ENCODE measurements at regions not wholly inside any gene's neighbourhood (a gene's known extent, or its start where the extent isn't known, plus 50 kb on each side); places are given as distances from the start of the nearest gene placed in this dataset.

- Histone ChIP-seq H3K4me3 (ENCODE audit: low read length) (no peak overlapping the region), H3K27me3 (ENCODE audit: insufficient read depth, low read length) (no peaks in the 10 kb centered on the region), H3K36me3 (ENCODE audit: insufficient read depth, low read length) (no peaks in the 10 kb centered on the region), H3K9me3 (ENCODE audit: low read length) (no peaks in the 10 kb centered on the region), H2AFZ (ENCODE audit: low read depth, low read length) (no peak overlapping the region), H3K4me1 (ENCODE audit: insufficient read depth, low read length) (no peaks in the 10 kb centered on the region)
Observed at GRCh38 chr14:99023371-99023770, 248.6 kb downstream of the BCL11B start.

GRCh38 chr14:99024926-99025325 lies 247.1 kb downstream of the BCL11B start:
- H2AFZ ChIP-seq (ENCODE audit: low read depth, low read length), result no peak overlapping the region
- no peaks in the 10 kb centered on the region for H3K4me1 ChIP-seq (ENCODE audit: insufficient read depth, low read length)
- H3K9me3 ChIP-seq (ENCODE audit: low read length), result no peaks in the 10 kb centered on the region
- no peaks in the 10 kb centered on the region for H3K36me3 ChIP-seq (ENCODE audit: insufficient read depth, low read length)
- H3K27me3 ChIP-seq (ENCODE audit: insufficient read depth, low read length), result peaks cover 2% of the 10 kb centered on the region
- no peak overlapping the region for H3K4me3 ChIP-seq (ENCODE audit: low read length)

GRCh38 chr14:99025418-99025817 lies 246.6 kb downstream of the BCL11B start:
- Histone ChIP-seq H3K9me3 (ENCODE audit: low read length) (no peaks in the 10 kb centered on the region), H3K4me1 (ENCODE audit: insufficient read depth, low read length) (no peaks in the 10 kb centered on the region), H2AFZ (ENCODE audit: low read depth, low read length) (no peak overlapping the region), H3K27me3 (ENCODE audit: insufficient read depth, low read length) (peaks cover 5% of the 10 kb centered on the region), H3K36me3 (ENCODE audit: insufficient read depth, low read length) (no peaks in the 10 kb centered on the region), H3K4me3 (ENCODE audit: low read length) (no peak overlapping the region)

GRCh38 chr14:99026471-99026870 lies 245.5 kb downstream of the BCL11B start:
- Histone ChIP-seq H3K36me3 (ENCODE audit: insufficient read depth, low read length) (no peaks in the 10 kb centered on the region), H3K4me1 (ENCODE audit: insufficient read depth, low read length) (no peaks in the 10 kb centered on the region), H3K4me3 (ENCODE audit: low read length) (no peak overlapping the region), H2AFZ (ENCODE audit: low read depth, low read length) (no peak overlapping the region), H3K27me3 (ENCODE audit: insufficient read depth, low read length) (peaks cover 6% of the 10 kb centered on the region), H3K9me3 (ENCODE audit: low read length) (no peaks in the 10 kb centered on the region)

- no peak overlapping the region for H3K4me3 ChIP-seq (ENCODE audit: low read length)
- H3K9me3 ChIP-seq (ENCODE audit: low read length), result no peaks in the 10 kb centered on the region
- no peak overlapping the region for H2AFZ ChIP-seq (ENCODE audit: low read depth, low read length)
- H3K4me1 ChIP-seq (ENCODE audit: insufficient read depth, low read length), result no peaks in the 10 kb centered on the region
- peaks cover 6% of the 10 kb centered on the region for H3K27me3 ChIP-seq (ENCODE audit: insufficient read depth, low read length)
- no peaks in the 10 kb centered on the region for H3K36me3 ChIP-seq (ENCODE audit: insufficient read depth, low read length)
Observed at GRCh38 chr14:99028041-99028440, 244.0 kb downstream of the BCL11B start.

- Histone ChIP-seq H3K27me3 (ENCODE audit: insufficient read depth, low read length) (peaks cover 6% of the 10 kb centered on the region), H2AFZ (ENCODE audit: low read depth, low read length) (no peak overlapping the region), H3K4me1 (ENCODE audit: insufficient read depth, low read length) (no peaks in the 10 kb centered on the region), H3K4me3 (ENCODE audit: low read length) (no peak overlapping the region), H3K9me3 (ENCODE audit: low read length) (no peaks in the 10 kb centered on the region), H3K36me3 (ENCODE audit: insufficient read depth, low read length) (no peaks in the 10 kb centered on the region)
Observed at GRCh38 chr14:99028521-99028920, 243.5 kb downstream of the BCL11B start.

- Histone ChIP-seq H3K9me3 (ENCODE audit: low read length) (no peaks in the 10 kb centered on the region), H2AFZ (ENCODE audit: low read depth, low read length) (no peak overlapping the region), H3K36me3 (ENCODE audit: insufficient read depth, low read length) (no peaks in the 10 kb centered on the region), H3K27me3 (ENCODE audit: insufficient read depth, low read length) (peaks cover 6% of the 10 kb centered on the region), H3K4me3 (ENCODE audit: low read length) (no peak overlapping the region), H3K4me1 (ENCODE audit: insufficient read depth, low read length) (no peaks in the 10 kb centered on the region)
Observed at GRCh38 chr14:99029145-99029915, 242.7 kb downstream of the BCL11B start.

DNA sequence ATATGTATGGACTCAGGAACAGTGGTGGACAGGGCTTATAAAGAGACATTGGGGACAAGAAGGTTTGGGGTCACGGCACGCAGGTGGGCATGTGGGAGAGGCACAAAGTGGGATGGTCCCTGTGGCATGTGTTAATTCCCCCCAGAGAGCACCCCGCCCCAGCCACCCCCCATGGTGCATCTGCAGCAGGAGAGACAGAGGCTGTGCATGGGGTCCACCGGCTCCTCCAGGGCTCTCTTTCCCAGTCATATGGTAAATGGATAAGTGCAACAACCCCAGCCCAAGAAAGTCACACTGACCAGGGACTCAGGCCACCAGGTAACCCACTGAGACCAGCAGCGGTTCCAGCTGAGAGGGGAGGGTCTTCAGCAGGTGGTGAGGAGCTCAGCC lies 242.1 kb downstream of the BCL11B start:
- Histone ChIP-seq H2AFZ (ENCODE audit: low read depth, low read length) (no peak overlapping the region), H3K4me1 (ENCODE audit: insufficient read depth, low read length) (no peaks in the 10 kb centered on the region), H3K9me3 (ENCODE audit: low read length) (no peaks in the 10 kb centered on the region), H3K27me3 (ENCODE audit: insufficient read depth, low read length) (peaks cover 6% of the 10 kb centered on the region), H3K4me3 (ENCODE audit: low read length) (no peak overlapping the region), H3K36me3 (ENCODE audit: insufficient read depth, low read length) (no peaks in the 10 kb centered on the region)

- Histone ChIP-seq H3K4me3 (ENCODE audit: low read length) (no peak overlapping the region), H3K4me1 (ENCODE audit: insufficient read depth, low read length) (no peaks in the 10 kb centered on the region), H3K9me3 (ENCODE audit: low read length) (no peaks in the 10 kb centered on the region), H2AFZ (ENCODE audit: low read depth, low read length) (no peak overlapping the region), H3K36me3 (ENCODE audit: insufficient read depth, low read length) (no peaks in the 10 kb centered on the region), H3K27me3 (ENCODE audit: insufficient read depth, low read length) (peaks cover 9% of the 10 kb centered on the region)
Observed at GRCh38 chr14:99030454-99030853, 241.5 kb downstream of the BCL11B start.

GRCh38 chr14:99032759-99033158 lies 239.2 kb downstream of the BCL11B start:
- no peak overlapping the region for H3K4me3 ChIP-seq (ENCODE audit: low read length)
- no peaks in the 10 kb centered on the region for H3K4me1 ChIP-seq (ENCODE audit: insufficient read depth, low read length)
- H3K36me3 ChIP-seq (ENCODE audit: insufficient read depth, low read length), result no peaks in the 10 kb centered on the region
- no peaks in the 10 kb centered on the region for H3K9me3 ChIP-seq (ENCODE audit: low read length)
- H2AFZ ChIP-seq (ENCODE audit: low read depth, low read length), result no peak overlapping the region
- peaks cover 13% of the 10 kb centered on the region for H3K27me3 ChIP-seq (ENCODE audit: insufficient read depth, low read length)

DNA sequence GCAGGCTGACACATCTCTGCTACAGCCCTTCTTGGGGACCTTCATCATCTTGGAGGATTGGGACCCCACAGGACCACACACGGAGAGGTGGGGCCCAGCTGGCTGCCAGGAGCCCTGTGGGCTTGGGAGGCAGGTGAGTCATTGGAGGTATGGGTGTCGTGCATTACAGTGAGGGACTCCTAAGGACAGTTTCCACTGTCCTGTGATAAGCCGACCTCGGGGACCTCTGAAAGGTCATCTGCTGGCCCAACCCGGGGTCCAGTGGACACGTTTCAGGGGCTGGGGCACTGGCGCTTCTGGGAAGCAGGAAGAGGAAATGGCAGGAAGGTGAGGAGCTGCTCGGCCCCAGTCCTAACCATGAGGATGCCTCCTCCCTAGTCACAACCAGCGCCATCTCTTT lies 238.0 kb downstream of the BCL11B start:
- Histone ChIP-seq H3K4me3 (ENCODE audit: low read length) (no peak overlapping the region), H3K36me3 (ENCODE audit: insufficient read depth, low read length) (no peaks in the 10 kb centered on the region), H2AFZ (ENCODE audit: low read depth, low read length) (no peak overlapping the region), H3K9me3 (ENCODE audit: low read length) (no peaks in the 10 kb centered on the region), H3K27me3 (ENCODE audit: insufficient read depth, low read length) (peaks cover 13% of the 10 kb centered on the region), H3K4me1 (ENCODE audit: insufficient read depth, low read length) (no peaks in the 10 kb centered on the region)

DNA sequence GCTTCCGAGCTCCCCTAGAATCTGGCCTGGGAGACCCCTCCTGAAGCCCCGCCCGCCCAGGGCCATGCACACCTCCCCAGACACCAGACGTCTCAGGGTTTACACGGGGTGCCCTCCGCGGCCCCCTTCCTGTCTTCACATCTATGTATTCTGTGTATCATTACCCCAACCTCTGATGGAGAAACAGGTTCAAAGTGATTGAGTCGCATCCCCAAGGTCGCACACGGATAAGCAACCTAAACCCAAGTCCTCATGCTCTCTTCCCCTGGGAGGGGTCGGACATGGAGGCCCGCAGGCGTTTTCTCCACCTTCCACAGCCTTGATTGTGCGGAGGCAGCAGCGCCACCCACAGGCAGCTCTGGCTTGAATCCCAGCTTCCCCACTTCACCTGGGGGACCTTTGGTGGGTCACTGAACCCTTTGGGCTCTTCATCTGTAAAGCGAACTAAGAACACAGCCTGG lies 237.3 kb downstream of the BCL11B start:
- peaks cover 13% of the 10 kb centered on the region for H3K27me3 ChIP-seq (ENCODE audit: insufficient read depth, low read length)
- no peak overlapping the region for H2AFZ ChIP-seq (ENCODE audit: low read depth, low read length)
- no peaks in the 10 kb centered on the region for H3K36me3 ChIP-seq (ENCODE audit: insufficient read depth, low read length)
- no peaks in the 10 kb centered on the region for H3K4me1 ChIP-seq (ENCODE audit: insufficient read depth, low read length)
- H3K9me3 ChIP-seq (ENCODE audit: low read length), result no peaks in the 10 kb centered on the region
- H3K4me3 ChIP-seq (ENCODE audit: low read length), result no peak overlapping the region

GRCh38 chr14:99035268-99035667 lies 236.7 kb downstream of the BCL11B start:
- no peak overlapping the region for H2AFZ ChIP-seq (ENCODE audit: low read depth, low read length)
- peaks cover 13% of the 10 kb centered on the region for H3K27me3 ChIP-seq (ENCODE audit: insufficient read depth, low read length)
- H3K4me1 ChIP-seq (ENCODE audit: insufficient read depth, low read length), result no peaks in the 10 kb centered on the region
- no peaks in the 10 kb centered on the region for H3K36me3 ChIP-seq (ENCODE audit: insufficient read depth, low read length)
- no peak overlapping the region for H3K4me3 ChIP-seq (ENCODE audit: low read length)
- no peaks in the 10 kb centered on the region for H3K9me3 ChIP-seq (ENCODE audit: low read length)

Data from neuron (in vitro differentiated cells).